ENCODE measurements at regions not wholly inside any gene's neighbourhood (a gene's known extent, or its start where the extent isn't known, plus 50 kb on each side); places are given as distances from the start of the nearest gene placed in this dataset.

DNA sequence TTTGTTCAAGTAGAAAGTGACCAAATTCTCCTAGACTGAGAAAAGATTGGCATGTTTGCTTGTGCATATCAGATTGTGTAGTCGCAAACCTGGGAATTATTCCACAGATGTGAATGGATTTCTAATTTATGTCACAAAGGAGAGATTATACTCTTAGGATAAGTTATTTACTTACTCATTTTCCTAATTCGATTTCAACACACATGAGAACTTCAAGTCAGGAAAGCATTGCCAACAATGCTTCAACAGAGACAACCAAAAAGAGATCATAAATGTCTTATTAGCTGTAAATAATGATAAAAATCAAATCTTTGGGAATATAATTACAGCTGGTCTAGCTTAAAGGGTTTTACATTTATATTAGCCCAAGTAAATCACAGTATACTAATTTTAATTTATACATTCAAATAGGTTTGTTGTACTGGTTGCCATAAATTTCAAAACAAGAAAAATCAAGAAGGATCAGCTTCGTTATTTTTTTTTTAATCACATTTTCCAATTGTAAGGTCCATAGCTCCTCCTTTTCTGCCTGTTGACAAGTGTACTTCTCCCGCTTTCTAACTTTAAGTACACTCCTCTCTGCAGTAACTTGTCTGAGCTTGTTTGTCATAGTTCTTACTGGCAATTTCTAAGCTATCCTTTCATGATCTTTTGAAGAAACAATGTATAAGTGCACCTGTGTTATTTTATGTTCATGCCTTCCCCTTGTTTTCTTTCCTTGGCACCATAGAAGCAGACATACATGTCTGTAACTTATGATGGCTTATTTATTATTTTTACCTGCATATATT is 246.6 kb downstream of the DEPDC1B start:
- TF ChIP-seq, protein P1, sequence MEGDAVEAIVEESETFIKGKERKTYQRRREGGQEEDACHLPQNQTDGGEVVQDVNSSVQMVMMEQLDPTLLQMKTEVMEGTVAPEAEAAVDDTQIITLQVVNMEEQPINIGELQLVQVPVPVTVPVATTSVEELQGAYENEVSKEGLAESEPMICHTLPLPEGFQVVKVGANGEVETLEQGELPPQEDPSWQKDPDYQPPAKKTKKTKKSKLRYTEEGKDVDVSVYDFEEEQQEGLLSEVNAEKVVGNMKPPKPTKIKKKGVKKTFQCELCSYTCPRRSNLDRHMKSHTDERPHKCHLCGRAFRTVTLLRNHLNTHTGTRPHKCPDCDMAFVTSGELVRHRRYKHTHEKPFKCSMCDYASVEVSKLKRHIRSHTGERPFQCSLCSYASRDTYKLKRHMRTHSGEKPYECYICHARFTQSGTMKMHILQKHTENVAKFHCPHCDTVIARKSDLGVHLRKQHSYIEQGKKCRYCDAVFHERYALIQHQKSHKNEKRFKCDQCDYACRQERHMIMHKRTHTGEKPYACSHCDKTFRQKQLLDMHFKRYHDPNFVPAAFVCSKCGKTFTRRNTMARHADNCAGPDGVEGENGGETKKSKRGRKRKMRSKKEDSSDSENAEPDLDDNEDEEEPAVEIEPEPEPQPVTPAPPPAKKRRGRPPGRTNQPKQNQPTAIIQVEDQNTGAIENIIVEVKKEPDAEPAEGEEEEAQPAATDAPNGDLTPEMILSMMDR (conservative IDR thresholded peaks at IDR 0.05), result no peak
- no peak for TF ChIP-seq ZFX (IDR thresholded peaks at IDR 0.05)

All from C4-2B (cell line).